ENCODE measurements at regions not wholly inside any gene's neighbourhood (a gene's known extent, or its start where the extent isn't known, plus 50 kb on each side); places are given as distances from the start of the nearest gene placed in this dataset.
"Not testable (repeated sequence)": the region's sequence is repeated elsewhere in the genome, so short reads cannot be mapped to it uniquely, and the experiment has no call there.

DNA sequence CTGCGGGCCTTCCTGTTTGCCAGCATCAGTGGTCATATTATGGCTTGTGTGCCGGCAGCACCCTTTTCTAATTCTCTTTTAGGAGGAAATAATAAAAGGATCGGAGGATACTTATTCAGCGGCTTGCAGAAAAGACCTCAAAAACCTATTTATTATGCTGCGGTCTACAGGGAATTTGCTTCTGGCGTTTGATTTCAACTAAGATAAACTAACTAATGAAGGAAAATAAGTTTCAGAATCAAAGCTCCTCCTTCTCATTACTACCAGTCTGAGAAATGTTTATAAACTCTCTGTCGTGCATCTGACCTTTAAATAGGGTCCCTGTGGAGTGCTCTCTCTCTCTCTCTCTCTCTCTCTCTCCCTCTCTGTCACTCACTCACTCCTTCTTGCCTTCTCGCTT is 335.0 kb upstream of the GLI3 start:
- no peak for DNase-seq (ENCODE audit: extremely low spot score)
- TF ChIP-seq BHLHE40 (IDR thresholded peaks at IDR 0.05; ENCODE audit: borderline replicate concordance) (no peak), NFRKB (IDR thresholded peaks at IDR 0.05) (no peak), LEF1 (IDR thresholded peaks at IDR 0.05; ENCODE audit: borderline replicate concordance) (no peak), ZNF384 (IDR thresholded peaks at IDR 0.05) (no peak), ELF4 (IDR thresholded peaks at IDR 0.05) (no peak), TARDBP (IDR thresholded peaks at IDR 0.05) (no peak), FOXK2 (IDR thresholded peaks at IDR 0.05) (no peak)
- TF ChIP-seq, protein P1, sequence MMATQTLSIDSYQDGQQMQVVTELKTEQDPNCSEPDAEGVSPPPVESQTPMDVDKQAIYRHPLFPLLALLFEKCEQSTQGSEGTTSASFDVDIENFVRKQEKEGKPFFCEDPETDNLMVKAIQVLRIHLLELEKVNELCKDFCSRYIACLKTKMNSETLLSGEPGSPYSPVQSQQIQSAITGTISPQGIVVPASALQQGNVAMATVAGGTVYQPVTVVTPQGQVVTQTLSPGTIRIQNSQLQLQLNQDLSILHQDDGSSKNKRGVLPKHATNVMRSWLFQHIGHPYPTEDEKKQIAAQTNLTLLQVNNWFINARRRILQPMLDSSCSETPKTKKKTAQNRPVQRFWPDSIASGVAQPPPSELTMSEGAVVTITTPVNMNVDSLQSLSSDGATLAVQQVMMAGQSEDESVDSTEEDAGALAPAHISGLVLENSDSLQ (IDR thresholded peaks at IDR 0.05), result peak; percentile 44
- ChIA-PET POLR2A (no interaction called here), CTCF (interaction anchor here (0.6 kb wide), 1 partner anchor 363 kb away, joined by 4 read pairs; no protein-coding TSS in a partner anchor)

DNA sequence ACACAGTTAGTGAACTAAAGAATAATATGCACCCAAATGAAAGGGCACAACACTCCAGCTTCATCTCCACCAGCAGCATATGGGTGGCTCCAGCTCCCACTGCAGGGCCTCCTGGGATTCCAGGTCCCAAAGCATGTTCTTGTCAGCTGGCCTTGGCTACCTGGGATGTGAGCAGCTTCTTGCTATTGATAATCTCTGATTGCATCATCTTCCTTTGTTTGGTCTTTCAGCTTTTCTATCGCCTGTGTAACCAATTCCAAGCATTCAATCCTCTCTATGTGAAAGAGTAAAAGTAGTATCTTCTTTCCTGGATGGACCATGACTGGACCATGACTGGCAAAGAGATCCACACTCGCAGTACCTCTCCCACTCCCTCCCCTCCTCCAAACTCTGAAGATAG is 333.9 kb upstream of the GLI3 start:
- POLR2A ChIA-PET, result no interaction called here
- CTCF ChIA-PET, result no interaction called here
- DNase-seq (ENCODE audit: extremely low spot score), result no peak
- TF ChIP-seq, protein P1 (IDR thresholded peaks at IDR 0.05), result no peak
- TF ChIP-seq TARDBP (IDR thresholded peaks at IDR 0.05), result no peak
- TF ChIP-seq ZNF384 (IDR thresholded peaks at IDR 0.05), result no peak
- no peak for TF ChIP-seq HDGF (IDR thresholded peaks at IDR 0.05; ENCODE audit: borderline replicate concordance)
- TF ChIP-seq L3MBTL2 (conservative IDR thresholded peaks at IDR 0.05), result no peak
- no peak for TF ChIP-seq LEF1 (IDR thresholded peaks at IDR 0.05; ENCODE audit: borderline replicate concordance)
- TF ChIP-seq NFRKB (IDR thresholded peaks at IDR 0.05), result no peak
- TF ChIP-seq FOXA1 (IDR thresholded peaks at IDR 0.05), result no peak
- no peak for TF ChIP-seq SUZ12 (IDR thresholded peaks at IDR 0.05)
- TF ChIP-seq CTBP1 (IDR thresholded peaks at IDR 0.05; ENCODE audit: borderline replicate concordance), result no peak

DNA sequence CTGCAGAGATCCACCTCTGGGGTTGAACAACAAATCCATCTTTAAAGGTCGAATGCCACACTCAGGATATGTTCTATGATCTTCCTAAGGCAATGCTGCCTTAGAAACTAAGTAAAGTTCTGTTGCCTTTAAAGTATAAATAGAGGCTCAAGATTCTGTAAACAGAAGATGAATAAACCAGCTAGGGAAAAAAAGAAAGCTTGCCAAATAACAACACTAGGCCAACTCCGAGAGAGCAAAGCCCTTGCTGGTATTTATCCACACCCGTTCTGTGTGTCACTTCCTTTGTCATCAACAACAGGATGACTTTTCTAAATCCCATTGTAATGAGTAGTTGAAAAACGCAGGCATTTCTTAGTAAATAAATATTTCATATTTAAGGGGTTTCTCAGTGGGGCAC is 330.0 kb upstream of the GLI3 start:
- DNase-seq (ENCODE audit: extremely low spot score), result no peak
- TF ChIP-seq FOXK2 (IDR thresholded peaks at IDR 0.05) (no peak), FOXA1 (IDR thresholded peaks at IDR 0.05) (no peak), LEF1 (IDR thresholded peaks at IDR 0.05; ENCODE audit: borderline replicate concordance) (no peak), BHLHE40 (IDR thresholded peaks at IDR 0.05; ENCODE audit: borderline replicate concordance) (no peak), SUZ12 (IDR thresholded peaks at IDR 0.05) (no peak), ZNF384 (IDR thresholded peaks at IDR 0.05) (no peak), ELF4 (IDR thresholded peaks at IDR 0.05) (no peak), HDGF (IDR thresholded peaks at IDR 0.05; ENCODE audit: borderline replicate concordance) (no peak), SP1 (IDR thresholded peaks at IDR 0.05) (no peak), L3MBTL2 (conservative IDR thresholded peaks at IDR 0.05) (no peak), TARDBP (IDR thresholded peaks at IDR 0.05) (no peak), CTBP1 (IDR thresholded peaks at IDR 0.05; ENCODE audit: borderline replicate concordance) (no peak), FOXM1 (IDR thresholded peaks at IDR 0.05; ENCODE audit: borderline replicate concordance) (no peak), ARNT (IDR thresholded peaks at IDR 0.05) (no peak), NFRKB (IDR thresholded peaks at IDR 0.05) (no peak)
- TF ChIP-seq, protein P1 (IDR thresholded peaks at IDR 0.05), result no peak
- POLR2A ChIA-PET, result no interaction called here
- CTCF ChIA-PET, result no interaction called here

DNA sequence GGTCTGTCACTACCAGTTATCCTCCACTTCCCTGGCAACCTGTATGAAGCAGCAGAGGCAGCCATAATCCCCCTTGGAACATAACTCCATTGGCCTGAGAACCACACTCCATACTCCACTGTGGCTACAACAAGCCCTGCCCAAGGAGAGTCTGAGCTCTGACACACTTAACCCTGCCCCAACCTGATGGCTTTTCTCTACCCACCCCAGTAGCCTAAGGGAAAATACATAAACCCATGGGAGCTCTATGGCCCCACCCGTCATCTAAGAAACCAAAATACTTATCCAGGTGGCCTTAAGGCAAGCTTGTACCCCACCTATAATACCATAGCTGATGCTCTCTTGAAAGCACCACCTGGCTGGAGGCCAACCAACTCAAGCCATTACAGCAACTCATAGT is 324.8 kb upstream of the GLI3 start:
- TF ChIP-seq BHLHE40 (IDR thresholded peaks at IDR 0.05; ENCODE audit: borderline replicate concordance) (no peak), NFRKB (IDR thresholded peaks at IDR 0.05) (no peak), HDGF (IDR thresholded peaks at IDR 0.05; ENCODE audit: borderline replicate concordance) (no peak), CTBP1 (IDR thresholded peaks at IDR 0.05; ENCODE audit: borderline replicate concordance) (no peak), ZNF384 (IDR thresholded peaks at IDR 0.05) (no peak)
- ChIA-PET CTCF (no interaction called here), POLR2A (no interaction called here)
- no peak for DNase-seq (ENCODE audit: extremely low spot score)

DNA sequence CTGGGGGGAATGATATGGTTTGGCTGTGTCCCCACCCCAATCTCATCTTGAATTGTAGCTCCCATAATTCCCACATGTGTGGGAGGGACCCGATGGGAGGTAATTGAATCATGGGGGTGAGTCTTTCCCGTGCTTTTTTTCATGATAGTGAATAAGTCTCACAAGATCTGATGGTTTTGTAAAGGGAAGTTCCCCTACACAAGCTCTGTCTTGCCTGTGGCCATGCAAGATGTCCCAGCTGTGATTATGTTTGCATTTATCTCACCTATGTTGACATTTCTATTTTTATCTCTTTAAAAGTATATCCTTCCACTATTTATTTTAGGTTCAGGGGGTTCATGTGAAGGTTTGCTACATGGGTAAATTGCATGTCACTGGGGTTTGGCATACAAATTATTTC is 323.9 kb upstream of the GLI3 start:
- POLR2A ChIA-PET, result no interaction called here
- CTCF ChIA-PET, result no interaction called here
- DNase-seq (ENCODE audit: extremely low spot score), result no peak
- TF ChIP-seq L3MBTL2 (conservative IDR thresholded peaks at IDR 0.05), result no peak
- no peak for TF ChIP-seq NFRKB (IDR thresholded peaks at IDR 0.05)
- no peak for TF ChIP-seq CTBP1 (IDR thresholded peaks at IDR 0.05; ENCODE audit: borderline replicate concordance)
- TF ChIP-seq TARDBP (IDR thresholded peaks at IDR 0.05), result no peak
- TF ChIP-seq ELF4 (IDR thresholded peaks at IDR 0.05), result no peak
- no peak for TF ChIP-seq ARNT (IDR thresholded peaks at IDR 0.05)
- TF ChIP-seq, protein P1 (IDR thresholded peaks at IDR 0.05), result no peak

DNA sequence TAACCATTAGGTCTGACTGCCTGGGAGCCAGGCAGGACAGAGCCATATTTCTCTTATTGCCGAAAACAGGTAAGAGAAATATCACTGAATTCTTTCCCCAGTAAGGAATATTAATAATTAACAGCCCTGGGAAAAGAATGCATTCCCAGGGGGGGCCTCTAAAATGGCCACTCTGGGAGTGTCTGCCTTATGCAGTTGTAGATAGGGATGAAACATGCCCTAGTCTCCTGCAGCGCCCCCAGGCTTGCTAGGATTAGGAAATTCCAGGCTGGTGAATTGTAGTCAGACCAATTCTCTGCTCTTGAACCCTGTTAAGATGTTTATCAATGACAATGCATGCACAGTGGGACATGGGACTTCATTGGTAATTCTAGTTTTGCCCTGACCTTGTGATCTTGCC is 317.9 kb upstream of the GLI3 start:
- CTCF ChIA-PET; DNase-seq (ENCODE audit: extremely low spot score); POLR2A ChIA-PET: not testable (repeated sequence)

DNA sequence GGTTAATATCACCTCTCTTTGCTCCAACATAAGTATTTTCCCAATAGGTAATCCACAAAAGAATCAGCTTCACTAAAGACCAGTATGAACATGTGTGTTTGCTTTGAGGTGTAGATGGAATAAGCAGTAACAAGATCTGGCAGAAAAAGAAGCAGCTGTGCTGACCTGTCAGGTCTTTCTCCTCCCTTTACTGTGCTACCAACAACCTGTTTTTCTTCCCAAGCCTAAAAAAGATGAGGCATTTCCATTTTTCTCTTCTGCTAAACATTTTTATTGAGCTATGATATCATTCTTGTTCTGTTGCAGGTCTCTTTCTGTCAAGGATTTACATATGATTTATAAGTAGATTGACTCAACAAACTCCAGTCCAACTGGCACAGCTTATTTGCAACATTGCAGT is 315.2 kb upstream of the GLI3 start:
- DNase-seq (ENCODE audit: extremely low spot score), result no peak
- no peak for TF ChIP-seq FOXA1 (IDR thresholded peaks at IDR 0.05)
- no peak for TF ChIP-seq TARDBP (IDR thresholded peaks at IDR 0.05)
- no peak for TF ChIP-seq SUZ12 (IDR thresholded peaks at IDR 0.05)
- TF ChIP-seq ARNT (IDR thresholded peaks at IDR 0.05), result no peak
- no peak for TF ChIP-seq ELF4 (IDR thresholded peaks at IDR 0.05)
- no peak for TF ChIP-seq FOXK2 (IDR thresholded peaks at IDR 0.05)
- TF ChIP-seq, protein P1 (IDR thresholded peaks at IDR 0.05), result no peak
- no peak for TF ChIP-seq SP1 (IDR thresholded peaks at IDR 0.05)
- ChIA-PET POLR2A (no interaction called here), CTCF (no interaction called here)

Measured in HEK293T (cell line).